Astrocyte (in vitro differentiated cells and primary cell): ENCODE measurements at regions not wholly inside any gene's neighbourhood (a gene's known extent, or its start where the extent isn't known, plus 50 kb on each side); places are given as distances from the start of the nearest gene placed in this dataset.

Experiments
- DNase-seq: peaks from one replicate; pipeline ENCODE4 v3.0.0-alpha.2; 2010; ENCODE audit warnings: low read depth
- FAIRE-seq: peaks from 2 replicates; lab custom pipeline; 2011; peaks lifted over from hg19 to GRCh38; lab: Jason Lieb, UNC
- H2AFZ ChIP-seq: 2 replicates; pipeline ENCODE4 v1.6.0; 2012; ENCODE audit warnings: low read depth, low read length, inconsistent platforms
- H3K27ac ChIP-seq: 2 replicates; pipeline ENCODE4 v1.5.1; 2011; ENCODE audit warnings: low read depth, low read length, inconsistent platforms
- H3K27me3 ChIP-seq: 2 replicates; pipeline ENCODE4 v1.6.0; 2011; ENCODE audit warnings: low read length, inconsistent platforms; ENCODE audit not compliant: insufficient read depth
- H3K36me3 ChIP-seq: 2 replicates; pipeline ENCODE4 v1.5.1; 2011; ENCODE audit warnings: low read length, inconsistent platforms; ENCODE audit not compliant: insufficient read depth
- H3K4me1 ChIP-seq: 2 replicates; pipeline ENCODE4 v1.5.1; 2011; ENCODE audit warnings: low read length, inconsistent platforms; ENCODE audit not compliant: insufficient read depth
- H3K4me2 ChIP-seq: 2 replicates; pipeline ENCODE4 v1.6.0; 2012; ENCODE audit warnings: low read length, inconsistent platforms
- H3K4me3 ChIP-seq: 2 replicates; pipeline ENCODE4 v1.5.1; 2011; ENCODE audit warnings: low read depth, mild to moderate bottlenecking, low read length, inconsistent platforms; ENCODE audit not compliant: insufficient read depth
- H3K79me2 ChIP-seq: 2 replicates; pipeline ENCODE4 v1.6.0; 2012; ENCODE audit warnings: mild to moderate bottlenecking, low read length, inconsistent platforms; ENCODE audit not compliant: insufficient read depth
- H3K9ac ChIP-seq: 2 replicates; pipeline ENCODE4 v1.6.0; 2012; ENCODE audit warnings: mild to moderate bottlenecking, low read length, inconsistent platforms
- H3K9me3 ChIP-seq: 2 replicates; pipeline ENCODE4 v1.5.1; 2012; ENCODE audit warnings: low read depth, mild to moderate bottlenecking, low read length, inconsistent platforms; ENCODE audit not compliant: insufficient read depth
- H4K20me1 ChIP-seq: 2 replicates; pipeline ENCODE4 v1.6.0; 2012; ENCODE audit warnings: low read length, inconsistent platforms; ENCODE audit not compliant: insufficient read depth
- H3K27ac Mint-ChIP-seq: one replicate; pipeline ENCODE4 v1.8.0; 2021; ENCODE audit warnings: mild to moderate bottlenecking, mixed read lengths; ENCODE audit not compliant: unreplicated experiment
- H3K27me3 Mint-ChIP-seq: one replicate; pipeline ENCODE4 v1.8.0; 2021; ENCODE audit warnings: low read depth, mixed read lengths; ENCODE audit not compliant: unreplicated experiment
- H3K36me3 Mint-ChIP-seq: one replicate; pipeline ENCODE4 v1.8.0; 2021; ENCODE audit warnings: low read depth, mixed read lengths; ENCODE audit not compliant: unreplicated experiment
- H3K4me1 Mint-ChIP-seq: one replicate; pipeline ENCODE4 v1.8.0; 2021; ENCODE audit warnings: low read depth, mixed read lengths; ENCODE audit not compliant: unreplicated experiment
- H3K4me3 Mint-ChIP-seq: one replicate; pipeline ENCODE4 v1.8.0; 2021; ENCODE audit warnings: mild to moderate bottlenecking, moderate library complexity, mixed read lengths; ENCODE audit not compliant: unreplicated experiment
- H3K9me3 Mint-ChIP-seq: one replicate; pipeline ENCODE4 v1.8.0; 2021; ENCODE audit warnings: mild to moderate bottlenecking, mixed read lengths; ENCODE audit not compliant: unreplicated experiment
- EZH2 ChIP-seq: IDR thresholded peaks from 2 replicates; pipeline ENCODE4 v1.6.1; 2012; ENCODE audit warnings: mild to moderate bottlenecking, low read length, inconsistent platforms; ENCODE audit not compliant: insufficient read depth
- TF ChIP-seq, protein P1 (sequence below): IDR thresholded peaks from 2 replicates; pipeline ENCODE4 v1.5.1; 2011; ENCODE audit warnings: low read depth, mild to moderate bottlenecking, inconsistent platforms, low read length, moderate library complexity; ENCODE audit not compliant: insufficient read depth

DNA sequence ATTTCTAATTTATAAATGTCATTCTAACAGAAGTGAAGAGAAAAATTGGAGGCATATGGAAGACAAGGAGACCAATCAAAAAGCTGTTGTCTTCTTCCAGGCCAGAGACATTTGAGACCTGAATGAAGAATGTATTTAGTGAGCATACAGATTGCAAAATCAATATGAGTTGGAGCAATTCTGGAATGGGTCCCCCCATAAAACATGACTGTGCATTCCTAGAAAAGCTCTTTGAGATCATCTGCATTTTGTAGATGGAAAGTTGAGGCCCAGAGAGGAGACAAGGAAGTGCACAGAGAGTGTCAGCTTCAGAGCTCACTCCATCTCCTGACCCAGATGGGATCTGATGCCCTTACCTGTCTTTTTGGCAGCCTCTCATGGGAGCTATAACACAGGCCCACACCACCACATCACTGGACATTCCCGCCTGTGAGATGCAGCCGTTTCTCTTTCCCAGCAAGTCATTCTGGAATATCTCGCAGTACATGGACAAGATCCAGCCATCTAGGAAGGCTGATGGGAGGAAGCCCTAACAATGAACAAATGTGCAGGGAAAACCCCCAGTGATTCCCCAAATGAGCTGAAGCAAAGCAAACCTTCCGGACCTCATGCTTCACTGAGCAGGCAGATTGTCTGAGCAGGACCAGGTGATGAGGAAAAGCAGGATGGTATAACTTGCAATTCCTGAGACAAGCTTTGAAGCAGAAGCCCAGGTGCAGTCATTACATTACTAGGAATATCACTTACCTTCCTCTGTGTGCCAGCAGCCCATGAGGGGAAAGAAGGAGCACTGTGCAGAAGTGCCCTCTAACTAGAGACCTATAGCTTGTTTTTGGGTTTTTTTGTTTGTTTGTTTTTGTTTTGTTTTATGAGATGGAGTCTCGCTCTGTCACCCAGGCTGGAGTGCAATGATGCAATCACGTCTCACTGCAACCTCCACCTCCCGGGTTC, 445.6 kb downstream of the PLPP3 start:
- H3K4me3 ChIP-seq: no peak overlapping the region
- H2AFZ ChIP-seq: no peak overlapping the region
- no peak overlapping the region for H3K4me2 ChIP-seq
- H4K20me1 ChIP-seq: no peaks in the 10 kb centered on the region
- no peaks in the 10 kb centered on the region for H3K9me3 Mint-ChIP-seq
- no peaks in the 10 kb centered on the region for H3K79me2 ChIP-seq
- DNase-seq: no peak
- TF ChIP-seq EZH2: no peak
- TF ChIP-seq, protein P1, sequence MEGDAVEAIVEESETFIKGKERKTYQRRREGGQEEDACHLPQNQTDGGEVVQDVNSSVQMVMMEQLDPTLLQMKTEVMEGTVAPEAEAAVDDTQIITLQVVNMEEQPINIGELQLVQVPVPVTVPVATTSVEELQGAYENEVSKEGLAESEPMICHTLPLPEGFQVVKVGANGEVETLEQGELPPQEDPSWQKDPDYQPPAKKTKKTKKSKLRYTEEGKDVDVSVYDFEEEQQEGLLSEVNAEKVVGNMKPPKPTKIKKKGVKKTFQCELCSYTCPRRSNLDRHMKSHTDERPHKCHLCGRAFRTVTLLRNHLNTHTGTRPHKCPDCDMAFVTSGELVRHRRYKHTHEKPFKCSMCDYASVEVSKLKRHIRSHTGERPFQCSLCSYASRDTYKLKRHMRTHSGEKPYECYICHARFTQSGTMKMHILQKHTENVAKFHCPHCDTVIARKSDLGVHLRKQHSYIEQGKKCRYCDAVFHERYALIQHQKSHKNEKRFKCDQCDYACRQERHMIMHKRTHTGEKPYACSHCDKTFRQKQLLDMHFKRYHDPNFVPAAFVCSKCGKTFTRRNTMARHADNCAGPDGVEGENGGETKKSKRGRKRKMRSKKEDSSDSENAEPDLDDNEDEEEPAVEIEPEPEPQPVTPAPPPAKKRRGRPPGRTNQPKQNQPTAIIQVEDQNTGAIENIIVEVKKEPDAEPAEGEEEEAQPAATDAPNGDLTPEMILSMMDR: no peak
- peaks cover 23% of the 10 kb centered on the region for H3K27me3 Mint-ChIP-seq
- H3K27ac Mint-ChIP-seq: no peak overlapping the region
- no peak overlapping the region for H3K9ac ChIP-seq
- H3K4me3 Mint-ChIP-seq: no peak overlapping the region
- H3K9me3 ChIP-seq: no peaks in the 10 kb centered on the region
- peaks cover 2% of the 10 kb centered on the region for H3K4me1 Mint-ChIP-seq
- no peaks in the 10 kb centered on the region for H3K27me3 ChIP-seq
- no peaks in the 10 kb centered on the region for H3K36me3 ChIP-seq
- no peak overlapping the region for H3K27ac ChIP-seq
- no peak for FAIRE-seq
- no peaks in the 10 kb centered on the region for H3K36me3 Mint-ChIP-seq
- peaks cover 5% of the 10 kb centered on the region for H3K4me1 ChIP-seq

DNA sequence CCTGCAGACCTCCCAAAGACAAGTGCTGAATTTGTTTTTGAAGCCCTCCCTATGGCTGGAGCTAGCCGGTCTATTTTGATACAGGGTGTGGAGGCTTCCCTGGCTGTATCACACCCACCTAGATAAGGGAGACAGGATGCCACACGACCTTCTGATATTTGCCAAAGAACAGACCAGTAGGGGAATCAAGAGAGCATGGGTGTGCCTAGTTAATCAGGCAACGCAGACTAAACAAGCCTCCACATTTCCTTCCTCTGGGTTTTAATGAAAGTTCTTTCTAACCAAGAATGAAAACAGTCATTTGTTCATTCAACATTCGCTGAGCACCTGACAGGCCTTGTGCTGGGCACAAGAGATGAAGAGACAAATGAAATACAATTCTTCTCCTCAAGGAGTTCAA, 446.8 kb downstream of the PLPP3 start:
- Mint-ChIP-seq H3K9me3 (no peaks in the 10 kb centered on the region), H3K27ac (no peak overlapping the region), H3K4me3 (no peak overlapping the region), H3K27me3 (peaks cover 23% of the 10 kb centered on the region), H3K4me1 (no peaks in the 10 kb centered on the region), H3K36me3 (no peaks in the 10 kb centered on the region)
- DNase-seq: no peak
- H3K27ac ChIP-seq: no peak overlapping the region
- H3K27me3 ChIP-seq: no peaks in the 10 kb centered on the region
- H3K4me2 ChIP-seq: no peak overlapping the region
- no peaks in the 10 kb centered on the region for H4K20me1 ChIP-seq
- no peak overlapping the region for H3K9ac ChIP-seq
- H3K4me1 ChIP-seq: no peaks in the 10 kb centered on the region
- no peak overlapping the region for H3K4me3 ChIP-seq
- no peak for TF ChIP-seq EZH2
- TF ChIP-seq, protein P1: no peak
- no peaks in the 10 kb centered on the region for H3K9me3 ChIP-seq
- H2AFZ ChIP-seq: no peak overlapping the region
- H3K79me2 ChIP-seq: no peaks in the 10 kb centered on the region
- FAIRE-seq: no peak
- H3K36me3 ChIP-seq: no peaks in the 10 kb centered on the region

DNA sequence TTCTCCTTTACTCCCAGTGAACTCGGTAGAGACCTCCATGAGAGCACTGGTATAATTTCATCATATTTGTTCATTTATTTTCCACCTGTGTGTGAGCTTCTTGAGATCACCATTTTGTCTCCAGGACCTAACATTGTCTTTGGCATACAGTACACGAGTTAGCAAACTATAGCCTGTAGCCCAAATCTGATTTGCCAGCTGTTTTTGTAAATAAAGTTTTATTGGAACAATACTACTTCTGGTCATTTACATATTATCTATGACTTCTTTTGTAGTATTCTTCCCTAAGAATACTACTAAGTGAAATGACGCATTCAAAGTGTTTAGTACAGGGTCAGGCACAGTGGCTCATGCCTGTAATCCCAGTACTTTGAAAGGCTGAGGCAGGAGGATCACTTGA, 449.5 kb downstream of the PLPP3 start:
- no peak overlapping the region for H2AFZ ChIP-seq
- no peak overlapping the region for H3K9ac ChIP-seq
- no peaks in the 10 kb centered on the region for H3K27me3 ChIP-seq
- FAIRE-seq (no peak), DNase-seq (no peak)
- H4K20me1 ChIP-seq: no peaks in the 10 kb centered on the region
- H3K4me1 ChIP-seq: no peaks in the 10 kb centered on the region
- no peak overlapping the region for H3K27ac ChIP-seq
- no peak overlapping the region for H3K4me3 Mint-ChIP-seq
- H3K4me2 ChIP-seq: no peak overlapping the region
- no peak overlapping the region for H3K4me3 ChIP-seq
- peaks cover 19% of the 10 kb centered on the region for H3K27me3 Mint-ChIP-seq
- no peaks in the 10 kb centered on the region for H3K4me1 Mint-ChIP-seq
- no peak overlapping the region for H3K27ac Mint-ChIP-seq
- peaks cover 4% of the 10 kb centered on the region for H3K9me3 Mint-ChIP-seq
- no peaks in the 10 kb centered on the region for H3K36me3 ChIP-seq
- no peak for TF ChIP-seq EZH2
- TF ChIP-seq, protein P1: no peak
- no peaks in the 10 kb centered on the region for H3K9me3 ChIP-seq
- no peaks in the 10 kb centered on the region for H3K79me2 ChIP-seq
- no peaks in the 10 kb centered on the region for H3K36me3 Mint-ChIP-seq
